ENCODE measurements at regions not wholly inside any gene's neighbourhood (a gene's known extent, or its start where the extent isn't known, plus 50 kb on each side); places are given as distances from the start of the nearest gene placed in this dataset.
"Not testable (repeated sequence)": the region's sequence is repeated elsewhere in the genome, so short reads cannot be mapped to it uniquely, and the experiment has no call there.

- Histone ChIP-seq H3K9me3 (no peaks in the 10 kb centered on the region), H3K36me3 (no peaks in the 10 kb centered on the region), H3K4me3 (no peak overlapping the region), H3K27ac (no peak overlapping the region), H3K27me3 (no peaks in the 10 kb centered on the region), H3K4me1 (no peaks in the 10 kb centered on the region)
- intact Hi-C loops (cut with DNase I; ENCODE audit: low total_unique reads), result no loop called here
- ATAC-seq (no peak), DNase-seq (no peak)
- in situ Hi-C loops (cut with MboI; ENCODE audit: low sequenced_read_pairs in 4 of 4), result no loop called here
- TF ChIP-seq POLR2A (IDR thresholded peaks at IDR 0.05), result no peak
- TF ChIP-seq CTCF (IDR thresholded peaks at IDR 0.05 in 4 of 5, conservative IDR thresholded peaks at IDR 0.05 in 1 of 5), result no peak
Observed at GRCh38 chr7:146027243-146027642, 89.4 kb upstream of the CNTNAP2 start.

DNA sequence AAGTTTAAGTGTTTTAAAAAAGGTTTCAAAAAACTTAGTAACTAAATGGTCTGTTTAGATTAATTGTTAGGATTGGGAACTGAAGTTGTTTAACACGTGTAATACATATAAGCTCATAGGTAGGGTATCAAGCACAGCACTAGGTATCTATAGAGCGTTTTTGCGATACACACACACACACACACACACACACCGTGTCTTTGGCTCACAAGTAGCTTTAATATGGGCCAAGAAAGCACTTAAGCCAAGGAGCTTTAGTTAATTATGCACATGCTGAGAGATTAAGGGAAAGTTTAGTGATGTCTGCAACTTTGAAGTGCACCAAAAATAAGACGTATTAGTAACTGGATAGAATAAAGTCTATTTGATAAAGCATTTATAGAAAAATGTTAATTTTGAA, 93.8 kb upstream of the CNTNAP2 start:
- H3K9me3 ChIP-seq, result no peaks in the 10 kb centered on the region
- in situ Hi-C loops (cut with MboI; ENCODE audit: low sequenced_read_pairs in 4 of 4) (no loop called here), intact Hi-C loops (cut with DNase I; ENCODE audit: low total_unique reads) (no loop called here)
- no peaks in the 10 kb centered on the region for H3K27me3 ChIP-seq
- no peak for TF ChIP-seq POLR2A (IDR thresholded peaks at IDR 0.05)
- TF ChIP-seq CTCF (IDR thresholded peaks at IDR 0.05 in 4 of 5, conservative IDR thresholded peaks at IDR 0.05 in 1 of 5), result no peak
- no peaks in the 10 kb centered on the region for H3K36me3 ChIP-seq
- no peak for ATAC-seq
- H3K4me1 ChIP-seq, result no peaks in the 10 kb centered on the region
- no peak for DNase-seq
- H3K27ac ChIP-seq, result no peak overlapping the region
- H3K4me3 ChIP-seq, result no peak overlapping the region

GRCh38 chr7:146019041-146020004, 97.3 kb upstream of the CNTNAP2 start:
- H3K27me3 ChIP-seq; H3K36me3 ChIP-seq; H3K4me3 ChIP-seq; H3K9me3 ChIP-seq; H3K27ac ChIP-seq; ATAC-seq; DNase-seq; intact Hi-C loops (cut with DNase I; ENCODE audit: low total_unique reads); H3K4me1 ChIP-seq; in situ Hi-C loops (cut with MboI; ENCODE audit: low sequenced_read_pairs in 4 of 4): not testable (repeated sequence)

- in situ Hi-C loops (cut with MboI; ENCODE audit: low sequenced_read_pairs in 4 of 4), result not testable (repeated sequence)
Observed at GRCh38 chr7:146017366-146017765, 99.2 kb upstream of the CNTNAP2 start.

GRCh38 chr7:146014154-146014553, 102.4 kb upstream of the CNTNAP2 start:
- H3K27ac ChIP-seq; in situ Hi-C loops (cut with MboI; ENCODE audit: low sequenced_read_pairs in 4 of 4); ATAC-seq; H3K27me3 ChIP-seq; H3K4me3 ChIP-seq; H3K9me3 ChIP-seq; H3K4me1 ChIP-seq; intact Hi-C loops (cut with DNase I; ENCODE audit: low total_unique reads); DNase-seq; H3K36me3 ChIP-seq: not testable (repeated sequence)

More at GRCh38 chr7:146017366-146017765, 99.2 kb upstream of the CNTNAP2 start:
- DNase-seq; H3K36me3 ChIP-seq; ATAC-seq; H3K27me3 ChIP-seq; H3K27ac ChIP-seq; intact Hi-C loops (cut with DNase I; ENCODE audit: low total_unique reads); H3K4me3 ChIP-seq; H3K9me3 ChIP-seq; H3K4me1 ChIP-seq: not testable (repeated sequence)

DNA sequence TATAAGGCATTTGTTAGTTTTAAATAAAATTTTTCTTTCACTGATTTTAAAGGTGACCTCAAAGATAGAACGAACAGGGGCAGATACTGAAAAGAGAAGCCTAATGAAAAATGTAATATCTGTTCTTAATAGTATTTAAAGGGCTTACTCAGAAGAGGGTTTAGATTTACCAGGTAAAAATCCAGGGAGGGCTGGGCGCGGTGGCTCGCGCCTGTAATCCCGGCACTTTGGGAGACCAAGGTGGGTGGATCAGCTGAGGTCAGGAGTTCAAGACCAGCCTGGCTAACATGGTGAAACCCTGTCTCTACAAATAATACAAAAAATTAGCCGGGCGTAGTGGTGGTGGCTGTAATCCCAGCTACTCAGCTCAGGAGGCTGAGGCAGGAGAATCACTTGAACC, 108.3 kb upstream of the CNTNAP2 start:
- no peaks in the 10 kb centered on the region for H3K27me3 ChIP-seq
- H3K4me3 ChIP-seq, result no peak overlapping the region
- in situ Hi-C loops (cut with MboI; ENCODE audit: low sequenced_read_pairs in 4 of 4) (no loop called here), intact Hi-C loops (cut with DNase I; ENCODE audit: low total_unique reads) (no loop called here)
- H3K36me3 ChIP-seq, result no peaks in the 10 kb centered on the region
- ATAC-seq (no peak), DNase-seq (no peak)
- no peaks in the 10 kb centered on the region for H3K4me1 ChIP-seq
- TF ChIP-seq POLR2A (IDR thresholded peaks at IDR 0.05) (no peak), CTCF (IDR thresholded peaks at IDR 0.05 in 4 of 5, conservative IDR thresholded peaks at IDR 0.05 in 1 of 5) (no peak)
- H3K27ac ChIP-seq, result no peak overlapping the region
- no peaks in the 10 kb centered on the region for H3K9me3 ChIP-seq
